Breast epithelium (tissue), 4 donors: ENCODE measurements at regions not wholly inside any gene's neighbourhood (a gene's known extent, or its start where the extent isn't known, plus 50 kb on each side); places are given as distances from the start of the nearest gene placed in this dataset.

Experiments
- DNase-seq, 2 donors: peaks; one replicate each; pipeline ENCODE4 v3.0.0-alpha.2; 2019; ENCODE audit warnings: low spot score in 2 of 2
- H3K27ac ChIP-seq, 2 donors: fragments of 200-600 bp; sonication (generic) in 1 of 2; one replicate each; pipeline ENCODE4 v1.5.1; 2016 to 2019; ENCODE audit warnings: mild to moderate bottlenecking in 1 of 2
- H3K27me3 ChIP-seq, 2 donors: fragments of 200-600 bp; sonication (generic) in 1 of 2; one replicate each; pipeline versions ENCODE4 v1.5.1 to v1.6.0; 2017 to 2019; ENCODE audit warnings: control low read depth in 1 of 2, mild to moderate bottlenecking in 1 of 2
- H3K36me3 ChIP-seq: fragments of 200-600 bp; one replicate; pipeline ENCODE4 v1.5.1; 2019
- H3K4me1 ChIP-seq, 2 donors: fragments of 200-600 bp; sonication (generic); one replicate each; pipeline ENCODE4 v1.5.1; 2016 to 2019; ENCODE audit warnings: control low read depth in 1 of 2
- H3K4me3 ChIP-seq, 3 donors: fragments of 200-600 bp; sonication (generic); 1 replicate in 2 of 3; 2 replicates in 1 of 3; pipeline ENCODE4 v1.5.1; 2016 to 2019; ENCODE audit warnings: mild to moderate bottlenecking in 3 of 3, moderate library complexity in 2 of 3
- H3K9me3 ChIP-seq, 2 donors: fragments of 200-600 bp; sonication (generic) in 1 of 2; one replicate each; pipeline ENCODE4 v1.5.1; 2016 to 2019; ENCODE audit warnings: control low read depth in 1 of 2
- CTCF ChIP-seq, 3 donors: fragments of 450-650 bp; IDR thresholded peaks; one replicate each; pipeline ENCODE4 v1.5.1; 2016 to 2017; ENCODE audit warnings: antibody characterized with exemption in 3 of 3, mild to moderate bottlenecking in 3 of 3, moderate library complexity in 3 of 3
- POLR2A ChIP-seq: fragments of 450-650 bp; IDR thresholded peaks from one replicate; pipeline ENCODE4 v1.6.1; 2016; ENCODE audit warnings: antibody characterized with exemption, mild to moderate bottlenecking, moderate library complexity
- POLR2AphosphoS5 ChIP-seq, 3 donors: sonication (generic); formaldehyde crosslinking; IDR thresholded peaks; one replicate each; pipeline ENCODE4 v1.6.1; 2017; ENCODE audit warnings: antibody characterized with exemption in 3 of 3
- intact Hi-C: fragments of 100-400 bp; cut with DNase I; formaldehyde crosslinking; loops from one replicate; pipeline ENCODE4 v1.15.1; 2023; ENCODE audit warnings: low total_unique reads

GRCh38 chr9:2281031-2281802, 266.1 kb downstream of the SMARCA2 start:
- Histone ChIP-seq H3K9me3 (no peaks in the 10 kb centered on the region), H3K27ac (no peak overlapping the region), H3K4me3 (no peak overlapping the region), H3K36me3 (no peaks in the 10 kb centered on the region), H3K27me3 (no peaks in the 10 kb centered on the region), H3K4me1 (no peaks in the 10 kb centered on the region)
- intact Hi-C loops = no loop called here
- no peak for TF ChIP-seq POLR2A
- TF ChIP-seq CTCF (IDR thresholded peaks at IDR 0.05) = no peak
- no peak for TF ChIP-seq POLR2AphosphoS5 (IDR thresholded peaks at IDR 0.05)
- no peak for DNase-seq

GRCh38 chr9:2281803-2282185, 266.6 kb downstream of the SMARCA2 start:
- no peak for TF ChIP-seq POLR2AphosphoS5 (IDR thresholded peaks at IDR 0.05)
- TF ChIP-seq POLR2A = no peak
- no peak for TF ChIP-seq CTCF (IDR thresholded peaks at IDR 0.05)
- no peak for DNase-seq
- Histone ChIP-seq H3K36me3 (no peaks in the 10 kb centered on the region), H3K27ac (no peak overlapping the region), H3K4me3 (no peak overlapping the region), H3K9me3 (no peaks in the 10 kb centered on the region), H3K27me3 (no peaks in the 10 kb centered on the region), H3K4me1 (no peaks in the 10 kb centered on the region)
- intact Hi-C loops = no loop called here

GRCh38 chr9:2284770-2285169, 269.6 kb downstream of the SMARCA2 start:
- H3K4me3 ChIP-seq = no peak overlapping the region
- no peaks in the 10 kb centered on the region for H3K9me3 ChIP-seq
- H3K4me1 ChIP-seq = no peaks in the 10 kb centered on the region
- no peaks in the 10 kb centered on the region for H3K36me3 ChIP-seq
- no peak for DNase-seq
- intact Hi-C loops = no loop called here
- TF ChIP-seq POLR2A = no peak
- TF ChIP-seq POLR2AphosphoS5 (IDR thresholded peaks at IDR 0.05) = no peak
- TF ChIP-seq CTCF (IDR thresholded peaks at IDR 0.05) = no peak
- no peaks in the 10 kb centered on the region for H3K27me3 ChIP-seq
- H3K27ac ChIP-seq = no peak overlapping the region

GRCh38 chr9:2285416-2286332, 270.5 kb downstream of the SMARCA2 start:
- TF ChIP-seq CTCF (IDR thresholded peaks at IDR 0.05) = no peak
- no peak for TF ChIP-seq POLR2AphosphoS5 (IDR thresholded peaks at IDR 0.05)
- TF ChIP-seq POLR2A = no peak
- no peaks in the 10 kb centered on the region for H3K27me3 ChIP-seq
- no peaks in the 10 kb centered on the region for H3K9me3 ChIP-seq
- intact Hi-C loops = no loop called here
- DNase-seq = no peak
- no peak overlapping the region for H3K4me3 ChIP-seq
- H3K36me3 ChIP-seq = no peaks in the 10 kb centered on the region
- no peak overlapping the region for H3K27ac ChIP-seq
- no peaks in the 10 kb centered on the region for H3K4me1 ChIP-seq

GRCh38 chr9:2286333-2286705, 271.2 kb downstream of the SMARCA2 start:
- Histone ChIP-seq H3K9me3 (no peaks in the 10 kb centered on the region), H3K4me3 (no peak overlapping the region), H3K27ac (no peak overlapping the region), H3K4me1 (no peaks in the 10 kb centered on the region), H3K36me3 (no peaks in the 10 kb centered on the region), H3K27me3 (no peaks in the 10 kb centered on the region)
- intact Hi-C loops = no loop called here
- no peak for DNase-seq
- TF ChIP-seq POLR2AphosphoS5 (IDR thresholded peaks at IDR 0.05) = no peak
